Stomach (tissue), 8 donors: ENCODE measurements at regions not wholly inside any gene's neighbourhood (a gene's known extent, or its start where the extent isn't known, plus 50 kb on each side); places are given as distances from the start of the nearest gene placed in this dataset.

Source experiments
- DNase-seq, 2 donors: peaks; one replicate each; pipeline versions ENCODE4 v3.0.0 to v3.0.0-alpha.2; 2013 to 2019
- H3K27ac ChIP-seq, 5 donors: fragments of 200-600 bp in 4 of 5; sonication (generic) in 4 of 5; one replicate each; pipeline ENCODE4 v1.5.1; 2013 to 2019; ENCODE audit warnings: mild to moderate bottlenecking in 1 of 5, moderate library complexity in 1 of 5
- H3K27me3 ChIP-seq, 3 donors: fragments of 200-600 bp; sonication (generic); one replicate each; pipeline ENCODE4 v1.5.1; 2017 to 2019; ENCODE audit warnings: mixed run types in 1 of 3
- H3K36me3 ChIP-seq, 4 donors: fragments of 200-600 bp; sonication (generic); 1 replicate in 3 of 4; 2 replicates in 1 of 4; pipeline ENCODE4 v1.5.1; 2016 to 2019
- H3K4me1 ChIP-seq, 4 donors: fragments of 200-600 bp; sonication (generic); one replicate each; pipeline ENCODE4 v1.5.1; 2016 to 2019
- H3K4me3 ChIP-seq, 4 donors: fragments of 200-600 bp; sonication (generic) in 3 of 4; one replicate each; pipeline ENCODE4 v1.5.1; 2016 to 2019; ENCODE audit warnings: mild to moderate bottlenecking in 1 of 4
- H3K9me3 ChIP-seq, 4 donors: fragments of 200-600 bp; sonication (generic); one replicate each; pipeline ENCODE4 v1.5.1; 2016 to 2019
- EP300 ChIP-seq: sonication (generic); formaldehyde crosslinking; IDR thresholded peaks from one replicate; pipeline ENCODE4 v1.6.1; 2017; ENCODE audit warnings: antibody characterized with exemption
- POLR2A ChIP-seq, 4 donors: fragments of 450-650 bp; IDR thresholded peaks; one replicate each; pipeline ENCODE4 v1.6.1; 2016; ENCODE audit warnings: antibody characterized with exemption in 4 of 4, control low read depth in 2 of 4, mild to moderate bottlenecking in 1 of 4, moderate library complexity in 1 of 4
- POLR2AphosphoS5 ChIP-seq, 3 donors: sonication (generic); formaldehyde crosslinking; IDR thresholded peaks; one replicate each; pipeline ENCODE4 v1.6.1; 2016; ENCODE audit warnings: antibody characterized with exemption in 3 of 3
- WGBS, 5 donors: extraction: QIAGEN DNeasy Blood & Tissue Kit in 3 of 5; methylation state at CpG; one replicate each; pipeline versions ENCODE4 v1.1.5 to v1.1.7; 2013 to 2018; 5-methylcytosine and 5-hydroxymethylcytosine counted together
- intact Hi-C: fragments of 100-400 bp; cut with DNase I; formaldehyde crosslinking; loops from one replicate; pipeline ENCODE4 v1.15.1; 2023; ENCODE audit warnings: low total_unique reads
- TF ChIP-seq, protein P1 (sequence below), 7 experiments: fragments of 450-650 bp in 4 of 7; fragments of 200-600 bp in 3 of 7; sonication (generic) in 3 of 7; IDR thresholded peaks; one replicate each; pipeline ENCODE4 v1.5.1; 2016 to 2019; ENCODE audit warnings: antibody characterized with exemption in 7 of 7, control low read depth in 2 of 7, mild to moderate bottlenecking in 1 of 7
- donor health status: healthy with polysubstance abuse.
- donor health status: Bipolar disorder and iron deficiency.
- donor health status: healthy.

DNA sequence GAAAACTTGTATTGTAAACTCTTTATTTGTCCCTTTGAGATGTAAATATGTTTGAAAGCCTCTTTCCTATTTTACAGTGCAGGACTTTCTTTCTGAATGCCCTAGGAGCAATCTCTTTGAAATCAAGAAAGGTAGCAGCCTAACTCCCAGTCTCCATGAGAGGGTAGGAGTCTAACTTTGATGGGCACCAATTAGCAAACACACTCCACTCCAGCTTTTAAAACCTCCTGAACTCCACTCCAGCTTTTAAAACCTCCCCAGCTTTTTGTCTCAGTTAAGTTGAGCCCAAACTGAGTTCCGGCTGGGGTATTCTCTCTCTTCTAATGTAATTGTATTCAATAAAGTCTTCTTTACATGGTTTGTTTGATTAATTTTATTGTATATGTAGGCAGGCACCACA lies 493.7 kb upstream of the CDH7 start:
- intact Hi-C loops, result no loop called here
- H3K4me1 ChIP-seq, result no peaks in the 10 kb centered on the region
- H3K27me3 ChIP-seq, result no peaks in the 10 kb centered on the region
- H3K9me3 ChIP-seq, result peaks cover 0 to 7% (median 0%) of the 10 kb centered on the region in 4 donors
- 38 to 50% (median 42%) methylated on average over 1 of the region's 1 CpG for WGBS, 5 donors
- H3K36me3 ChIP-seq, result no peaks in the 10 kb centered on the region
- no peak overlapping the region for H3K27ac ChIP-seq
- H3K4me3 ChIP-seq, result no peak overlapping the region
- no peak for TF ChIP-seq EP300
- DNase-seq, result no peak

DNA sequence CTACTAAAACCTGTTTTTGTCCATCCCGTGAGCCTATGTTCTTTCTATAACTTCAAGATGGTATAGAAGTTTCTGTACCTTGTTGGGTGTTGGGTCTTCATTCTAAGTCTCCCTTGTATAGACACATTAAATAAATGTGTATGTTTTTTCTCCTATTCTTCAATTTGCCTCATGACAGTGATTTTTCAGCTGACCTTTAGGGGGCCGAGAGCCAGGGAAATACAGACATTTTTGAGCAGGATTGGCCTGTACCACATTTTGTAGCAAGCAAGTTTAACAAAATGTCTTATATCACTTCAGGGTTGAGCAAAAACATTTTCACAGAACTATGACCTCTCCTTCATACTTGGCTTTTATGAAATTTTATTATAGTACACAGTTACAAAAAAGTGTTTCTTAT lies 495.4 kb upstream of the CDH7 start:
- no peak overlapping the region for H3K4me3 ChIP-seq
- peaks cover 0 to 7% (median 0%) of the 10 kb centered on the region in 4 donors for H3K9me3 ChIP-seq
- intact Hi-C loops, result no loop called here
- no peak for TF ChIP-seq POLR2AphosphoS5 (IDR thresholded peaks at IDR 0.05)
- TF ChIP-seq, protein P1, sequence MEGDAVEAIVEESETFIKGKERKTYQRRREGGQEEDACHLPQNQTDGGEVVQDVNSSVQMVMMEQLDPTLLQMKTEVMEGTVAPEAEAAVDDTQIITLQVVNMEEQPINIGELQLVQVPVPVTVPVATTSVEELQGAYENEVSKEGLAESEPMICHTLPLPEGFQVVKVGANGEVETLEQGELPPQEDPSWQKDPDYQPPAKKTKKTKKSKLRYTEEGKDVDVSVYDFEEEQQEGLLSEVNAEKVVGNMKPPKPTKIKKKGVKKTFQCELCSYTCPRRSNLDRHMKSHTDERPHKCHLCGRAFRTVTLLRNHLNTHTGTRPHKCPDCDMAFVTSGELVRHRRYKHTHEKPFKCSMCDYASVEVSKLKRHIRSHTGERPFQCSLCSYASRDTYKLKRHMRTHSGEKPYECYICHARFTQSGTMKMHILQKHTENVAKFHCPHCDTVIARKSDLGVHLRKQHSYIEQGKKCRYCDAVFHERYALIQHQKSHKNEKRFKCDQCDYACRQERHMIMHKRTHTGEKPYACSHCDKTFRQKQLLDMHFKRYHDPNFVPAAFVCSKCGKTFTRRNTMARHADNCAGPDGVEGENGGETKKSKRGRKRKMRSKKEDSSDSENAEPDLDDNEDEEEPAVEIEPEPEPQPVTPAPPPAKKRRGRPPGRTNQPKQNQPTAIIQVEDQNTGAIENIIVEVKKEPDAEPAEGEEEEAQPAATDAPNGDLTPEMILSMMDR (IDR thresholded peaks at IDR 0.05), result no peak
- TF ChIP-seq POLR2A (IDR thresholded peaks at IDR 0.05), result no peak
- no peak for TF ChIP-seq EP300
- no peaks in the 10 kb centered on the region for H3K36me3 ChIP-seq
- no peaks in the 10 kb centered on the region for H3K27me3 ChIP-seq
- 67 to 82% (median 71%) methylated on average over 2 of the region's 2 CpGs for WGBS, 5 donors
- no peak overlapping the region for H3K27ac ChIP-seq
- H3K4me1 ChIP-seq, result no peaks in the 10 kb centered on the region
- DNase-seq, result no peak

DNA sequence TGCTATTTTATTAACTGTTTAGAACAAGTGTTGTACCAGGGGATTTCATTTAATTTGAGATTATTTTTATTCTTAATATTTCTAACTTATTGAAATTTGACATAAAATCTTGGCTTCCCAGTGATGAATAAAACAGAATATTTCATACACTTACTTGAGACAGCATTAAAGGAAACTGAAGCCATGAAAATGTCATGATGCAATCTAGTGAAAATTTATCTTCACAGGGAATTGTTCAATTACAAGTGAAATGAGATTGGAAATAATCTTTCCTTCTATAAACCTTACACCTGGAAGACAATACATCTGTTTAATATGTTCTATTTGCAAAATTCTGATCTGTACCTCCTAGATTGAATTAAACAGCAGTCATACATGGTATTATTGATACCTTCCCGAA lies 511.0 kb upstream of the CDH7 start:
- no peak for DNase-seq
- TF ChIP-seq EP300 (no peak), POLR2AphosphoS5 (IDR thresholded peaks at IDR 0.05) (no peak), POLR2A (IDR thresholded peaks at IDR 0.05) (no peak)
- TF ChIP-seq, protein P1 (IDR thresholded peaks at IDR 0.05), result no peak
- no peak overlapping the region for H3K27ac ChIP-seq
- H3K9me3 ChIP-seq, result no peaks in the 10 kb centered on the region
- intact Hi-C loops, result no loop called here
- H3K4me1 ChIP-seq, result no peaks in the 10 kb centered on the region
- no peaks in the 10 kb centered on the region for H3K27me3 ChIP-seq
- 82 to 92% (median 86%) methylated on average over 1 of the region's 1 CpG for WGBS, 5 donors
- H3K36me3 ChIP-seq, result no peaks in the 10 kb centered on the region
- H3K4me3 ChIP-seq, result no peak overlapping the region

DNA sequence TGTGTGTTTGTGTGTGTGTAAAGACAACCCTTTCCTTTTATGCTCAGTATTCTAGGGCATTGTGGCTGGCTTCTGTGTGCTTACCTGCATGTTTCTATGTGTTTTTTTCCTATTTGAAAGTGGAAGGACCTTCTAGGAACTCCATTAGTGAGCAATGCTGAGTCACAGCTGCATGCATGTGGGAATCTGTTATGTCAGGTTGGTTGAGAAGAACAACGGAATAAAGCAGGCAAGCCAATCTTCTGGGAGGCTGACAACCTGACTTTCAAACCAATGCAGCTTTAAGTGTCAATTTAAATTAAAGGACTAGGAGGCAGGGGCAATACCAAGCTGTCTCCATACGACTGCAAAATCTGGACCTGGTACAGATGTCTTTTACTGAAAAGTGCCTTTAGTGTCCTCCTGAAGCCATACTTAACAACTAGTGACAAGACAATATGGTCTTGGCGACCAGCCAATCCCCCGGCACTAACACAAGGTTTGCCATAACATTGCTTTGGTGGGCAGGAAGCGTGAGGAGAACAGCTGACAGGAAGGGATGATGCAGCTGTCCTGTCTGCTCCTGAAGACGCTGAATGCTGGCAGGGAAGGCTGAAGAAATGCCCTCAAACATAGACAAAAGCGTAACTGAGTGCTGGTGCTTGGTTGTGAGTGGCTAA lies 514.7 kb upstream of the CDH7 start:
- Histone ChIP-seq H3K36me3 (no peaks in the 10 kb centered on the region), H3K4me3 (no peak overlapping the region), H3K27ac (no peak overlapping the region), H3K27me3 (no peaks in the 10 kb centered on the region), H3K4me1 (no peaks in the 10 kb centered on the region), H3K9me3 (peaks cover 0 to 7% (median 3%) of the 10 kb centered on the region in 4 donors)
- no peak for TF ChIP-seq POLR2A (IDR thresholded peaks at IDR 0.05)
- TF ChIP-seq, protein P1 (IDR thresholded peaks at IDR 0.05), result no peak
- no peak for TF ChIP-seq EP300
- TF ChIP-seq POLR2AphosphoS5 (IDR thresholded peaks at IDR 0.05), result no peak
- intact Hi-C loops, result no loop called here
- peak in 1 of 2 donors; percentile 41 for DNase-seq
- WGBS, 5 donors, result 27 to 42% (median 31%) methylated on average over 7 of the region's 7 CpGs

DNA sequence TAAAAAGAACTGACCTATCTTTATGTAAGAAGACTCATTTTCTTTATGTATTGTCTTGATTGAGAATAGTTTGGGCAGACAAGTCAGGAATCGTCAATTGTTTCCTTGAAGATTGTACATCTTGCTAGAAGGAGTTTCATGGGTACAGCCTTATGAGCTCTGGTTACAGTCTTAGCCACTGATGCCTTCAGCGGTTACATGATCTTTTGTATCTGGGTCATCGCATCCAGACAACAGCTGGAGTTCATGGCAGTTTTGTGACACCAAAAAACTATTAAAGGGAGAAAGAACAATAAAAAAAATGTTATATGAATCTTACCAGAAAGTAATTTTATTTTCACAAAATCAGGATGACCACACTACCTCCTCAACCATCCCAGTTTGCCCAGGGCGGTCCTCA lies 520.5 kb upstream of the CDH7 start:
- TF ChIP-seq POLR2AphosphoS5 (IDR thresholded peaks at IDR 0.05) (no peak), EP300 (no peak), POLR2A (IDR thresholded peaks at IDR 0.05) (no peak)
- TF ChIP-seq, protein P1 (IDR thresholded peaks at IDR 0.05), result no peak
- Histone ChIP-seq H3K4me1 (no peaks in the 10 kb centered on the region), H3K27ac (no peak overlapping the region), H3K36me3 (no peaks in the 10 kb centered on the region), H3K9me3 (peaks cover 0 to 12% (median 3%) of the 10 kb centered on the region in 4 donors), H3K27me3 (no peaks in the 10 kb centered on the region), H3K4me3 (no peak overlapping the region)
- WGBS, 5 donors, result 88 to 94% (median 90%) methylated on average over 4 of the region's 4 CpGs
- DNase-seq, result no peak
- intact Hi-C loops, result no loop called here
